GM18498 (cell line): ENCODE measurements at regions not wholly inside any gene's neighbourhood (a gene's known extent, or its start where the extent isn't known, plus 50 kb on each side); places are given as distances from the start of the nearest gene placed in this dataset.

Source experiments
- ATAC-seq: cut with Tn5 transposase; IDR thresholded peaks from one replicate; pipeline ENCODE4 v1.9.1; 2021; ENCODE audit warnings: mild to moderate bottlenecking, moderate library complexity; ENCODE audit not compliant: unreplicated experiment

DNA sequence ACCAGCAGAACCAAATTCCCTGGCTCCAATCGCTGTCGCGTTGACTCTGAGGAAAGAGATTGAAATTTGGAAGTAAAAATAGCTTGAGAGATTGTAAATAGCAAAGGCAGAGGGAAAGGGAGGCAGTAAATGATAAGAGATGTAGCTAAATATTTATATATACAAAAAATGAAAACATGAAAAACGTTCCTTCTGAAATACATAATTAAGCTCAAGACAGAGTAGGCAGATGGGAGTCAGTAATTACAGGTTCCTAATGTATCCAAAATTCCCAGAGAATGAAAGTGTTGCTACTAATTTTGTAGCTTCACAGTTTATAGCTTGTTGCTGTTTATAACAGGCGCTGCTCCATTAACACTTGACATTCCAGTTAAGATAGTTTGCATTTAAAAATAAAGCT is 648.7 kb downstream of the KCNA4 start:
- ATAC-seq = no peak

DNA sequence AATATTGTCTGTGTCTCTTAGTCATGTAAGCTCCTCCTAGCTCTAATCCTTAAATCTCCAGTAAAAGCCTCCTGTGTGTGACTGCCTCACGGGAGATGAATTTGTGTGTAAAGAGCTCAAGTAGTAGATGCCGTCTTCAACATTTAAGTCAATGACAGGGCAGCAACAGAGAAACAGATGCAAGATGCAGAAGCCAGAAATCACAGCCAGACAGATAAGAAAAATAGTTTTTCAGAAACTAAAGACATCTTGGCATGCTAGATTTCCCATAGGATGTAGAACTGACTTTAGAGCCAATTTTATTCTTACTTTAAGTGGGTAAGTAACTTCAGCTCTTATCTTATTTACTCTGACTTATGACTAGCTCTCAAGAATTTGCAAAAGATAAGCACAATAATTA is 652.8 kb downstream of the KCNA4 start:
- no peak for ATAC-seq

DNA sequence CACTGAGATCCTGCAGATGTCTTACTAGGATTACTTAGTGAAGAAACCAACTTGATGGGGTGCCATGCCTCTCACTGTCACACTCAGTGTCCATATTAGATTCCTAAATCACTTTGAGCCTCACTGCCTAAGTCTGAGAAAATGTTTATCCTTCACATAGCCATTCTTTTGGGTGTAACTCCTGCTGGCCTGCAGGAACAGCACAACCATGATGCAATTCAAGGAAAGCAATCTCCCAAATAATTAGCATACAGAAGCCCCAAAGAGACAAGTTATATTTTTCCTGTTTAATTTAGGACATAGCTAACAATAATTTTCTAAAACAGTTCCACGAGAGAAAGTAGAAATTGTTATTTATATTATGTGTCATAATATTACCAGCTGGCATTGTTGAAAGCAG is 655.5 kb downstream of the KCNA4 start:
- no peak for ATAC-seq

DNA sequence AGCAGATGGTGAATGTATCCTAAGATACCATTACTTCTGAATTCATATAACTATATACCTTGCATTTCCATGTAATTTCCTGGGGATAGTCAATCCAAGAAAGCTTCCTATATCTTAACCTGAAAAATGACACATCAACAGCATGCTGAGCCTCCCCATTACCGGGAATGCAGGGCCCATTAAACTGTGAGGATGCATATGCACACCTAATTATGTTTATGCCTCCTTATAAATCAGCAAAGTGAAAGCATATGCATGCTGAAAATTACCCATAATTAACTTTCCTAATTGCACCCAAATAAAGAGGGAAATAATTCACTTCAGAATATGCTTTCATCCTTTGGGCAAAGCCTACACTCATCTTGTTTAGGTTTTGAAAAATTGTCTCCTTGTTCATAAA is 663.0 kb downstream of the KCNA4 start:
- no peak for ATAC-seq

DNA sequence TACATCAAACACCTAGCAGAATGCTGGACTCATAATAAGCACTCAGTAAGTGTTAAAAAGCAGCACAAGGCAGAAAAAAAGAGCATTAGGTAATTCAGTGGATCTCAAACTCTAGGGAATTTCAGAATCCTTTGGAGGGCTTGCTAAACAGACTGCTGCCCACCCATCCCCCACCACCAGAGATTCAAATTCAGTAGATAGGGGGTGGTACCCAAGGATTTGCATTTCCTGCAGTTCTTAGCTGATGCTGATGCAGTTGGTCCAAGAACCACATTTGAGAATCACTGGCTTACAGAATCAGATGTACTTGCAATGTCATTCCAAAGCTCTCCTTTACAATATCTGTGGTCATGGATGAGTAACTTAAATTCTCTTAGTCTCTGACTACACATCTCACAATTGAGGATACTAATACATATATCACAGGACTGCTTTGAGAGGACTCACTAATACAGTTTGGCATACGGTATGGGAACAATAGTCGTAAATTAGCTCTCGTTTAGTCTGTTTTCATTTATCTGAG is 664.5 kb downstream of the KCNA4 start:
- no peak for ATAC-seq

DNA sequence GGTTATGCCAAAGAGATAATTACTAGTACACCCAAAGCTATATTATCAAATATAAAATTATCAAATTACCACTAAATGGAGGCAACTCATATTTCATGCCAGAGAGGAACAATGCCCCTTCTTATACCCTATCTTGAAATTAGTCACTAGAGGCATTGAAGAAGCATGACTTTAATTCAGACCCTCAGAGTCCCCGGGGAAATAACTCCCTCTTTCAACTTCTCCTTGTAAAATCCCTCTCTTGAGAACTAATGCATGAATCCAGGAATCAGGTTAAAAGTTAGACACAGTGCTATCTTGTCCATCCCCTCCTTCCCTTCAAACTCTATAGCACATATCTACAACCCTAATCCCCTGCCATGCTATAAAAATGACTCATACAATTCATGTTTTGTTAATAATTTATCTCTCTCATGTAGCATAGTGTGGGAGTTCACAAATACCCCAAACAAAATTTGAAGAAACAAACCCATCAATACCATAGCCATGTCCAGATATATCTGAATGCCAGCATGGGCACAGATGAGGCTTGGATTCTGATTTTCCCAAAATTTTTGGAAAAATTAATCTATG is 665.4 kb downstream of the KCNA4 start:
- no peak for ATAC-seq

DNA sequence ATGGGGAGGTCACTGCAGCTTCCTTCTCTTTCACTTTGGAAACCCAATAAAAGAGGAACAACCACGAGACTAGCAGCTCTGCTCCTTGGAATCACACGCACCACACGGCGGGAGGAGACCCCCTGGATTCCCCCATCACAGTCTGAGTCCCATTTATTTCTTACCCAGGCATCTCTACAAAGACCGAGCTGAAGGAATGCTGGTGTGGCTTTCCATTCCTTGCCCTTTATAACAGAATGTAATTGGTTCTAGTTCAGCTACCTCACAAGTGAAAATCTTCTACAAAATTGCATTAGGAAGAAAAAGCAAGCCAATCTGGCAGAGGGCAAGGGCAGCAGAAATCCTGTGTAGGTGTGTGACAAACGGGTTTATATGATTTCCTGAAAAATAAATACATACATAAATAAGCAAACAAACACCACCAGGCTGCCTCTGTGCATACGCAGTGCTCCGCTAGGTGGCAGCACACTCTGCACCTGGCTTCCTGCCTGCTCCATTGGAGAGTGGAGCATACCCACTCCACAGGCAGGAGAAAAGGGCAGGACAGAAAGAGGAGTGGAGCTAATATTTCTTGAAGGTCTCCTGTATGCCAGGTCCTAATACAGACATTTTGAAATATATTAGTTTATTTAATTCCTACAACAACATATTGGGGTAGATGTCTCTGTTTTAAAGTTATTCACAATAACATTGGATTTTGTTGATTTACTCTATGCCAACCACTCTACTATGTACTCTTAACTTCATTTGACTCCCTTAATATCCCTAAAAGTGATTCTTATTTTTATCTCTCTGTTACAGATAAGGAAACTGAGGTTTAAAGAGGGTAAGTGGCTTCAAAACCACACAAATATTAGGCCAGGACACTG is 673.1 kb downstream of the KCNA4 start:
- peak; percentile 97 for ATAC-seq

DNA sequence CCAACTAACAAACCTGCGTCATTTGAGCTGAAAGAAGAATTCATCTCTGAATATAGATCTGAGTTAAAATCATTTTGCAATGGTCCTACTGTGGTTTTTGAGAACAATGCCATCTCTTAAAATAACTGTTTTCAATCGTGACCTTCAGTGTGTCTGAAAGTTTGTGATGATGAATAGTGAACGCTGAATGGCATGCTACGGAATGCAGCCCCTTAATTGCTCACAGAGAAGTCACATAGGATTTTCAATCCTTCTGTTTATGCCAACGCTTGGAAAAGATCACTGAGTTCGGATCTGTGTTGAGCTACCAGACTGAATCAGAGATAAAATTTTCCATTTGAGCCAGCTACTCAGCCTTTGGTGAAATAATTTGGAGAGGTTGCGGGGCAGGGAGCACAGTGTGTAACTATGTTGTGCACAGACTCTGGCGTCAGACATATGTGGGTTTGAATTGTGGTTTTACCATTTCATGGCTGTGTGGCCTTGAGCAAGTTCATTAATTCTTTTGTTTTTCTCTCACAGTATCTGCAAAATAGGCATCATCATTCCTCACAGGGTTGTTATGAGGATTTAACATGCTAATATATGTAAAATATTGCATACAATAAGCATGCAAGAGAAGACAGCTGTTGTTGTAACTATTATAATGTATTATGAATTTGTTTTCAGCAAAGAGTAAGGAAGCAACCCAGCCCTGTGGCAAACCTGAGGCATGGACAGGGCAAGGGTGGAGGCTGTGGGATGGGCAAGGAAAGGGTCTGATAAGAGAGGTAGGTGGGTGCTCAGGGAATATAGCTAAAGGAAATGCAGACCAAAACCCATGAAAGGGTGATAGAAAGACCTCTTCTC is 679.9 kb downstream of the KCNA4 start:
- ATAC-seq = no peak

DNA sequence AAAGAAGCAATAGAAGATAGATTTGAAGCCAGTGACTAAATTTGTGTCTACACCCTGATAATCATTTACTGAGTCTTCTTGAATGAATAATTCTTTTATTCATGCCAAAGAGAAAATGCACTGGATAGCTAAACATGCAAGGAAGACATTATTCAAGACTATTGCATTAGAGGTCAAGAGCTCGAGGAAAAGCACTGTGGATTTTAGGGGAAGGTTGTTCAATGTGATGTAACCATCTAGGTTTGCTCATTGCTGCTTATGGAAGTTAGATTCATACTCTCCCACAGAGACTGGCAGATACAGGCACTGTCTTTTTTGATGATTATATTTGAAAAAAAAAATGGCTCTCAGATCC is 682.1 kb downstream of the KCNA4 start:
- ATAC-seq = no peak

DNA sequence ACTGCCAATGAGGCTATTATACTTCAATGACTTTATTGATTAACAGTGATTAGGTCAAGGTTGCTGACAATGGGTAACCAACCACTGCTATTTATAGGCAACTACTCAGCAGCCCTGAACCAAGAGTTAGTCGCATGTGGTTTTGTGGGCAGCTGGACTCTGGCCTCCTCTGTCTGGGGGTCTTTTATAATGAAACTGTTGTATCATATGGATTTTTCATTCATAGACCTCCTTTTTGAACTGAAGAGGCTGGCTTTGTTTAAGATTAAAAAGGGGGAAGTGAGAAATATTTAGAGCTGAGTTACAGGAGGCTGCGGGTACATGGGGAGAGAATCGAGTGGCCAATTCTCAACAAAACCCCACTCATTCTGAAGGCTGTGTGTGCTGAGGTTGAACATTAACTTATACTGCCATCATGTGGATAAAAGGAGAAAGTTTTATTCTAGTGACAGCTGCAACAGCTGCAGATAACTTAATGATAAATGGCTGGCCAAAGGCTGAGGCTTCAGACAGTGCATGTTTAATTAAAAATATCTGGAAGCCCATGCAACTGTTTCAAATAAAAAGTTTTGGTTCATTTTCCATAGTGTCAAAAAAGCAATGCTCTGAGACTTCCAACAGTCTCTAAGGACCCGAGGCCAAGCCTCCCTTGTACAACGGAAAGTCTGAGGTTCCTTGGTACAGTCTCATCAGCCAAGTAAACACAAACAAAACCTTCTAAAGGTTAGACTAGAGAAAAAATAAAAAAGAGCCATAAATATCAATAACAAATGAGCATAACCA is 682.6 kb downstream of the KCNA4 start:
- ATAC-seq = peak; percentile 96

DNA sequence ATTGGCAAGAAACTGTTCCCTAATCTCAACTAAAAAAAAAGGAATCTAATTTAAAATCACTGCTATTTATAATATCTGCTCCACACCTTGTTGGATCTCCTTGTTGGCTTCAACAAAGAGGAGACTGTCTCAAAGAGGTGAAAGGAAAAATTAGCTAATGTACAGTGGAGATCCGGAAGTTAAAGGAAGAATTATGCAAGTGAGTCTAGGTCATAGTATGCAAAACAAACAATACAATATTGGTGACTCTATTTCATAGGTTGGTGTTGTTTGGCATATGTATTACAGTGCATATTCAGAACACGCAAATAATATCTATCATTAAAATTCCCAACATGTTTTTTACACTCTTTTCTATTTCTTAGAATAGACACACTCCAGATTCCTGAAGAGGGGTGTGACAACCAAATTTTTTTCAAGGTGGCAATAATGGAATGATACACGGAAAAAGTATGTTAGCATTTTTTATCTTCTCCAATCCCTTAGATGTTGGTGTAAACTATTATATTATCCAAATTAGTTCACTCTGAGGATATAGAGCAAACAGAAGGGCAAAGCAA is 685.3 kb downstream of the KCNA4 start:
- ATAC-seq = no peak

DNA sequence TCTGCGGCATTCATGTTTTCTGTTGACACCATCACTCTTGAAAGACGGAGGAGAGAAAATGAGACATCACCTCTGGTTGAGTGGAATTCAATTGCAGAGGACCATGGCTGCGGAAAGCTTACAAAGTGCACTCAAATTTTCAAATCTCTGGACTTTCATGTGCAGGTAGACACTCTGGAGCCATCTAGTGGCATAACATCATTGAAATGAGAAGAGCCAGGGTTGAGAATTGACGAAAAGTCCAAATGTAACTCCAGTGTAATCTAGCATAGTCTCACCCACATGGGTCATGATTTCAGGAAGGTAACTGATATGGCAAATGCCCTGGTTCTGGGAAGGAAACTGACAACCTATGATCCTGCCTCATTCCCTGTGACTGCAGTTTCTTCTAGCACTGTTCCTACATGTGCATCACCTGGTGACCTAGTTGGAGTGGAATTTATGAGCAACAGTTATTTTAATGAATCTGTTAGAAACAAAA is 687.8 kb downstream of the KCNA4 start:
- ATAC-seq = no peak

DNA sequence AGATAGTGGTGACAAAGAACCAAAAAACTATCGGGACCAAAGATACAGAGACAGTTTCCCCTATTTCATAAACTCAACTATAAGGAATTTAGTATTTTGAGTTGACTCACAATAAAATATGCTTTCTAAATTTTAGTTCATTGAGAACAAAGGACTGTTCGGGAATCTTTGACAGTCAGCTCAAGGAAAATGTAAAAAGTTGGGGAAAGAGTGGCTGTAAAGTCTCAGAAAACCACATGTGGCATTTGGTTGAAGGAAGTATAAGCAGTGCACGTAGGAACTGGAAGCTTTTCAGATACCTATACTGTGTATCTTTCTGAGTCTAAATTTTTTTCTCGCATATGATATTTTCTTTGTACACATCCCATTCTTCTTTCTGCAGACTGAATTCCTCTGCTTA is 688.9 kb downstream of the KCNA4 start:
- no peak for ATAC-seq

DNA sequence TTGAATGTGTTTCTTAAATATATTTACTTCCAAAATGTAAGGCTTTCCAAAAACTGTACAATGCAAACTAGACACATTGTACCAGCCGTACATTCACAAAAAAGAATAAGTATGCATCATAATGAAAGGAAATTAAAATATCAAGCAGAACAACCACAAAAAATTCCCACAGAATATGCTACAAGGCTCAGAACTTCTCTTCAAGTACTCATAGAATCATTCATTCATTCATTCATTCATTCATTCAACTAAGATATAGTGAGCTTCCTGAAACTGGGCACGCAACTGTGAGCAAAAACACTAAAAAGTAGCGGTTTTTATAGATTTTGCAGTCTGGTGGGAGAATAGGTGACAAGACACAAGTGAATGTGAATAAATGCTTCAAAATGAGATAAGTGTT is 690.1 kb downstream of the KCNA4 start:
- no peak for ATAC-seq

DNA sequence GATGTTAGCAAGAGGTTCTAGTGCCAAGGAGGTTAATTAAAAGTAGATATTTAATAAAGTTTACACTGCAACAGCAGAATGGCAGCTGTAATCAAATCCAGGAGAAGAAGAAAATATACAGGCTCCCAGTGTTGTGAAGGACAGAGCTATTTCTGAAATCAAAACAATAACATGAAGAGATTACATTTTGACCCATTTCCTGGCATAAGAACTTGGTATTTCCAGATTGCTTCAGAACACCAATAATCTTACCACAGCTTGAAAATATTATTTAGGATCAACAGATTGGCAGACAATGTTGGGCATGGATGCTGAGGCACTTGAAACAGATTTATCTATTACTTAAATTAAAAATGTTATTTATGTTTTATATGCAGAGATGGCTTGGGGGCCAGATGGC is 692.5 kb downstream of the KCNA4 start:
- no peak for ATAC-seq

DNA sequence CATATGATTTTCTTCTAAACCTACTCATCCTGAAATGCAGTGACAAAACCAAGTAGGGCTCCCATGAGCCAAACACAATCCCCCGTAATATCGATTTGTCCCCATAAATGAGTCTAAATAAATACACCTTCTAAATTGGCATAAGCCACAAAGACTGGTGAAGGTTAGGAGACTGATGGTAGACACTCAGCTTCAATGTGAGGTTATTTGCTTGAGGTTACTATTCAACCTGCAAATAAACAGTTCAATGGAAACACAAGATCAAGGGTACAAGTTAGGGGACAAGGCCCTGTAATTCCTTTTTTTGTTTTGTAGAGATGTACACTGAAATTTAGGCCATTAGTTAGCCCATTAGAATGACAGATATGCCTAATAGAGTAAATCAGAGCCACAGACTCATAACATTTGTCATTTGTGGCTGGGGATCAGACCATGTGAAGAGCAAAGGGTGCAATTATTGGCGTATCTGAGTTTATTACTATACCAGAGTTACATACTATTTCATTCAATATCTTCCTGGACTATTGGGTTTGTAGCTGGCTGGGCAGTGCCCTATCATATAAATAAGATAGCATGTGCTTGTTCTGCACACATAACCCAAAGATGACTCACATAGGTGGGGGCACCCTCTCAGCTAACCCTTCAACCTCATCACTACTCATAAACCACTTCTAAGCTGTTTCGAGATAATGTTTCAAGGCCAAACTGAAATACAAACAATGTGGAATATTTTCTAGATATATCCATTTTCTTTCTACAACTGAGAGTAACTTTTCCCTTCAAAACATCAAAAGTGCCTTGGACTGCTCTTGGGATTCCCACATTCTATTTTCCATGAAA is 695.3 kb downstream of the KCNA4 start:
- no peak for ATAC-seq

DNA sequence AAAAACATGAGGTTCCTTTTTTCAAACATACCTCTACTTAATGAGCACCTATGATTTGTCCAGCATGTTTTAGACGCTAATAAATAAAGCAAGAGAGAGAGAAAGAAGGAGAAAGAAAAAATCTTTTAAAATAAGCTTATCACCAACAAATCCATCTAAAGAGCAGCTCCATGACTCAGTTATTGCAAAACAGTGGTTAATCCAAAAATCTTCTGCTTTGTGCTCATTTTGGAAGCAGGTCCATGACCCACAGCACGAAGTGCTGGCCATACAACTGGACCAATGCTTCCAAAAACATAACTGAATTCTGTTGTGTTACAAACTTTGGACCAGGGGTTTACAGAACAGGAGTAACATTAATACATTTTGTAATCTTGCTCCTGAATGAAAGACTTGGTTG is 696.6 kb downstream of the KCNA4 start:
- ATAC-seq = no peak

DNA sequence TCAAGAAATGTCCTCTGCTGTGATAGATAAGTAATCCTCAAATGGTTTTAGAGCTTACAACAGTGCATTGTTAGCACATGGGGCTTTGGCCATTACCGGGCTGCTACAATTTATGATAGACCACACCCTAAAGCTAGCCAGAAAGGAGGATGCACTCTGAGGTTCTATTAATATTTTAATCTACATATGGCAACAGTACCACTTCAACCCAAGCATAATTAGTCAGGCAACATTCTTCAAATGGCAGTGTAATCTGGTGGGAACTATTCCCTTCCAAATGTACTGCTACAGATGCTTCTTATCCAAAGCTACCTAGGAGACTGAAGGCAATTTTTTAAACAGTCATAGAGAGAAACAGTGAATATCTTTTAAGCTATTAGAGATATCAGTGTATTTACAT is 697.6 kb downstream of the KCNA4 start:
- ATAC-seq = no peak

DNA sequence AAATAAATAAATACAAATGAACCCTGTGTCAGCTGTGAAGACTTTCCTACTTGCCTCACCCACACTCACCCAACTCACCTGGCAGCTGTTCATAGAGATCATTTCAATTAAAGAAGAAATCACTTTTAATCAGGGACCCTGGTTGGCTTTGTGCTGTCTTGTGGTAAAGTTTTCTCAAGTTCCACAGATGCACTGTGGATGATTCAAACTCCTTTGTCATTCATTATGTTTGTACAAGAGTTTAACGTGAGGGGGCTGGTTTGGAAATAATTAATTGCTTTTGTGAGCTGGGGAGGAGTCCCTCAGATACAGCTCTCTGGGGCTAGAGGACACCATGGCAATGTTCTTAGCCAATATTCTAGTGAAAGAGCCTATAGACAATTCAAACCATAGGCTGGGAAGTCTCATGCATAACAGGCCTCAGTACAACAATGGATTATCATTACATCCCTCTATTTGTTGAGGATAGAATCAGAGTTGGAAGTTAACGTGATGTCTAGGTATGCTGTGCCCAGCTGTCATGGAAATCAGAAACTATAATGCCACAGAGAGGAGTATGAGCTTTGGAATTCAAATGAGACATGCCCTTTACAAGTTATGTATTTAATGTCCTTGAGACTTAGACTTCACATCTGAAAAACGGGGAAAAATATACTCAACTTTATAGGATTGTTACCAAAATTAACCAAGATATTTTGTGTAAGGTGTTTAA is 698.5 kb downstream of the KCNA4 start:
- ATAC-seq = no peak
